ENCODE measurements at regions not wholly inside any gene's neighbourhood (a gene's known extent, or its start where the extent isn't known, plus 50 kb on each side); places are given as distances from the start of the nearest gene placed in this dataset.

GRCh38 chr5:129395247-129395646 is 64.9 kb upstream of the ADAMTS19 start:
- DNase-seq (ENCODE audit: low read depth) = no peak
- no peak overlapping the region for H3K4me3 ChIP-seq (ENCODE audit: low read length)
- no peak for TF ChIP-seq CTCF (conservative IDR thresholded peaks at IDR 0.05; ENCODE audit: low read depth, low read length)

- no peak overlapping the region for H3K4me3 ChIP-seq (ENCODE audit: low read length)
- DNase-seq (ENCODE audit: low read depth) = no peak
- no peak for TF ChIP-seq CTCF (conservative IDR thresholded peaks at IDR 0.05; ENCODE audit: low read depth, low read length)
Observed at GRCh38 chr5:129398026-129398678, 61.9 kb upstream of the ADAMTS19 start.

GRCh38 chr5:129399069-129399468 is 61.0 kb upstream of the ADAMTS19 start:
- no peak overlapping the region for H3K4me3 ChIP-seq (ENCODE audit: low read length)
- no peak for DNase-seq (ENCODE audit: low read depth)
- TF ChIP-seq CTCF (conservative IDR thresholded peaks at IDR 0.05; ENCODE audit: low read depth, low read length) = no peak

GRCh38 chr5:129400395-129400983 is 59.6 kb upstream of the ADAMTS19 start:
- DNase-seq (ENCODE audit: low read depth) = no peak
- H3K4me3 ChIP-seq (ENCODE audit: low read length) = no peak overlapping the region
- TF ChIP-seq CTCF (conservative IDR thresholded peaks at IDR 0.05; ENCODE audit: low read depth, low read length) = peak; percentile 32

- DNase-seq (ENCODE audit: low read depth) = no peak
- TF ChIP-seq CTCF (conservative IDR thresholded peaks at IDR 0.05; ENCODE audit: low read depth, low read length) = no peak
- no peak overlapping the region for H3K4me3 ChIP-seq (ENCODE audit: low read length)
Observed at GRCh38 chr5:129405222-129405621, 54.9 kb upstream of the ADAMTS19 start.

GRCh38 chr5:129406440-129406839 is 53.7 kb upstream of the ADAMTS19 start:
- no peak for DNase-seq (ENCODE audit: low read depth)
- TF ChIP-seq CTCF (conservative IDR thresholded peaks at IDR 0.05; ENCODE audit: low read depth, low read length) = no peak
- no peak overlapping the region for H3K4me3 ChIP-seq (ENCODE audit: low read length)
